ENCODE measurements at regions not wholly inside any gene's neighbourhood (a gene's known extent, or its start where the extent isn't known, plus 50 kb on each side); places are given as distances from the start of the nearest gene placed in this dataset.

DNA sequence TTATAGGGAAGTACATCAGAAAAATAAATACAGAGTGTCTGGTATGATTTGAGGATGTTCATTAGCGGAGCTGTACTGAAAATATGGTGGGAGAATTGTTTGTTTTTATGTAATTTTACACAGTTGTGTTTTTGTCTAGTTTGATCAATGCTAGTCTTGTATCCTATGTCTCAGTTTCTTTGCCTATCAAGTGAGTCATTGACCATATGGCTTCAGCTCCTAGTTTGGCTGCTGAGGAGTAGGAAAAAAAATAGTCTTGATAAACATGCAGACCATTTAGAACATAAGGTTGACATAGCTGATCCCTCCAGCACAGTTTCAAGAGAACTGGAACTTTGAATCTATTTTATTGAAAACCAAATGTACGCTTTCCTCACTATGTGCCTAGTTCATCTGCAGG is 1292.1 kb upstream of the FLRT2 start:
- Histone ChIP-seq H3K27ac (ENCODE audit: low read length) (no peak overlapping the region), H3K4me3 (ENCODE audit: low read length) (no peak overlapping the region), H3F3A (ENCODE audit: insufficient read depth, low read length, poor library complexity, severe bottlenecking) (no peaks in the 10 kb centered on the region), H3K9me3 (ENCODE audit: low read length) (no peaks in the 10 kb centered on the region), H2AFZ (ENCODE audit: low read depth, low read length) (no peak overlapping the region), H3K79me2 (replicated peaks; ENCODE audit: insufficient read depth, low read length) (no peaks in the 10 kb centered on the region), H3K4me2 (ENCODE audit: low read length) (no peak overlapping the region), H3K9me2 (ENCODE audit: insufficient read depth, low read length) (no peaks in the 10 kb centered on the region), H3K36me3 (ENCODE audit: insufficient read depth, low read length) (no peaks in the 10 kb centered on the region), H3K27me3 (ENCODE audit: insufficient read depth, low read depth, low read length) (no peaks in the 10 kb centered on the region), H4K20me1 (ENCODE audit: insufficient read depth) (no peaks in the 10 kb centered on the region), H3K9ac (ENCODE audit: low read length) (no peak overlapping the region)
- TF ChIP-seq POLR2AphosphoS5 (IDR thresholded peaks at IDR 0.05) (no peak), SMC3 (conservative IDR thresholded peaks at IDR 0.05; ENCODE audit: poor library complexity) (no peak), EP300 (conservative IDR thresholded peaks at IDR 0.05; ENCODE audit: poor library complexity, severe bottlenecking) (no peak), RAD21 (conservative IDR thresholded peaks at IDR 0.05) (no peak), REST (IDR thresholded peaks at IDR 0.05; ENCODE audit: borderline replicate concordance) (no peak), EZH2 (IDR thresholded peaks at IDR 0.05; ENCODE audit: borderline replicate concordance, insufficient read depth, low read length, poor library complexity, severe bottlenecking) (no peak), TAF1 (IDR thresholded peaks at IDR 0.05; ENCODE audit: low read depth) (no peak), MXI1 (conservative IDR thresholded peaks at IDR 0.05; ENCODE audit: poor library complexity, severe bottlenecking) (no peak)
- TF ChIP-seq, protein P1, sequence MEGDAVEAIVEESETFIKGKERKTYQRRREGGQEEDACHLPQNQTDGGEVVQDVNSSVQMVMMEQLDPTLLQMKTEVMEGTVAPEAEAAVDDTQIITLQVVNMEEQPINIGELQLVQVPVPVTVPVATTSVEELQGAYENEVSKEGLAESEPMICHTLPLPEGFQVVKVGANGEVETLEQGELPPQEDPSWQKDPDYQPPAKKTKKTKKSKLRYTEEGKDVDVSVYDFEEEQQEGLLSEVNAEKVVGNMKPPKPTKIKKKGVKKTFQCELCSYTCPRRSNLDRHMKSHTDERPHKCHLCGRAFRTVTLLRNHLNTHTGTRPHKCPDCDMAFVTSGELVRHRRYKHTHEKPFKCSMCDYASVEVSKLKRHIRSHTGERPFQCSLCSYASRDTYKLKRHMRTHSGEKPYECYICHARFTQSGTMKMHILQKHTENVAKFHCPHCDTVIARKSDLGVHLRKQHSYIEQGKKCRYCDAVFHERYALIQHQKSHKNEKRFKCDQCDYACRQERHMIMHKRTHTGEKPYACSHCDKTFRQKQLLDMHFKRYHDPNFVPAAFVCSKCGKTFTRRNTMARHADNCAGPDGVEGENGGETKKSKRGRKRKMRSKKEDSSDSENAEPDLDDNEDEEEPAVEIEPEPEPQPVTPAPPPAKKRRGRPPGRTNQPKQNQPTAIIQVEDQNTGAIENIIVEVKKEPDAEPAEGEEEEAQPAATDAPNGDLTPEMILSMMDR (IDR thresholded peaks at IDR 0.05; ENCODE audit: poor library complexity, severe bottlenecking): no peak

GRCh38 chr14:84247693-84248092 is 1282.3 kb upstream of the FLRT2 start:
- Histone ChIP-seq H3K9me2 (ENCODE audit: insufficient read depth, low read length) (no peaks in the 10 kb centered on the region), H3K4me2 (ENCODE audit: low read length) (no peak overlapping the region), H2AFZ (ENCODE audit: low read depth, low read length) (no peak overlapping the region), H3K4me3 (ENCODE audit: low read length) (no peak overlapping the region), H3K27ac (ENCODE audit: low read length) (no peak overlapping the region), H3K9ac (ENCODE audit: low read length) (no peak overlapping the region), H4K20me1 (ENCODE audit: insufficient read depth) (no peaks in the 10 kb centered on the region), H3K79me2 (replicated peaks; ENCODE audit: insufficient read depth, low read length) (no peaks in the 10 kb centered on the region), H3K9me3 (ENCODE audit: low read length) (no peaks in the 10 kb centered on the region), H3F3A (ENCODE audit: insufficient read depth, low read length, poor library complexity, severe bottlenecking) (no peaks in the 10 kb centered on the region), H3K36me3 (ENCODE audit: insufficient read depth, low read length) (no peaks in the 10 kb centered on the region), H3K27me3 (ENCODE audit: insufficient read depth, low read depth, low read length) (no peaks in the 10 kb centered on the region)
- TF ChIP-seq REST (IDR thresholded peaks at IDR 0.05; ENCODE audit: borderline replicate concordance) (no peak), TAF1 (IDR thresholded peaks at IDR 0.05; ENCODE audit: low read depth) (no peak), EP300 (conservative IDR thresholded peaks at IDR 0.05; ENCODE audit: poor library complexity, severe bottlenecking) (no peak), MXI1 (conservative IDR thresholded peaks at IDR 0.05; ENCODE audit: poor library complexity, severe bottlenecking) (no peak), POLR2AphosphoS5 (IDR thresholded peaks at IDR 0.05) (no peak), SMC3 (conservative IDR thresholded peaks at IDR 0.05; ENCODE audit: poor library complexity) (no peak)
